K562 (cell line): ENCODE measurements at regions not wholly inside any gene's neighbourhood (a gene's known extent, or its start where the extent isn't known, plus 50 kb on each side); places are given as distances from the start of the nearest gene placed in this dataset.

Experiments
- ATAC-seq: fragments of 200-7000 bp; cut with Tn5 transposase; 3 replicates; pipeline ENCODE4 v1.9.1; 2020; ENCODE audit warnings: moderate library complexity
- BruUV-seq: library from RNA; stranded (reverse); fragments of 400-500 nt; replicated peaks from 2 replicates; lab custom pipeline; 2021; lab: Mats Ljungman, UMichigan
- CTCF ChIA-PET: fragments of 300-600 bp; formaldehyde crosslinking; extraction: SDS; loops from one replicate; lab custom pipeline; 2021; ENCODE audit warnings: low intra/inter-chr PET ratio; lab: Yijun Ruan, JAX
- POLR2A ChIA-PET: fragments of 300-600, 350-650 bp; sonication (Branson Sonifier 250); formaldehyde crosslinking; extraction: SDS; loops from one replicate; lab custom pipeline; 2021; ENCODE audit warnings: antibody characterized with exemption, inconsistent platforms; lab: Yijun Ruan, JAX
- DNase-seq, 4 experiments: peaks; one replicate each; pipeline versions ENCODE4 v3.0.0 to v3.0.0-alpha.2; 2011 to 2018; ENCODE audit warnings: low spot score in 3 of 4, mixed read lengths in 3 of 4; ENCODE audit errors: extremely low read depth in 1 of 4
- FAIRE-seq: peaks from 2 replicates; lab custom pipeline; 2011; peaks lifted over from hg19 to GRCh38; lab: Jason Lieb, UNC
- H2AFZ ChIP-seq: 2 replicates; pipeline ENCODE4 v1.6.0; 2011; ENCODE audit warnings: low read depth, low read length, control low read depth, inconsistent platforms
- H3K27ac ChIP-seq: fragments of 200-600 bp; 3 replicates; pipeline ENCODE4 v1.8.0; 2011; ENCODE audit warnings: low read depth, mild to moderate bottlenecking, control low read depth, inconsistent platforms, low read length, moderate library complexity, mixed read lengths; ENCODE audit errors: extremely low read depth
- H3K27me3 ChIP-seq, 2 experiments: fragments of 300-600 bp in 1 of 2; 2 replicates in 1 of 2; 3 replicates in 1 of 2; pipeline versions ENCODE4 v1.6.0 to v1.8.0; 2011; ENCODE audit warnings: inconsistent platforms in 2 of 2, low read length in 2 of 2, mild to moderate bottlenecking in 1 of 2, mixed read lengths in 1 of 2, moderate library complexity in 1 of 2; ENCODE audit not compliant: control insufficient read depth in 2 of 2, insufficient read depth in 2 of 2
- H3K36me3 ChIP-seq: fragments of 300-600 bp; 3 replicates; pipeline ENCODE4 v1.8.0; 2011; ENCODE audit warnings: mild to moderate bottlenecking, low read length, inconsistent platforms; ENCODE audit not compliant: control insufficient read depth, insufficient read depth
- H3K4me1 ChIP-seq, 2 experiments: fragments of 200-600 bp in 1 of 2; replicated peaks in 1 of 2; 2 replicates in 1 of 2; 3 replicates in 1 of 2; pipeline versions ENCODE4 v1.5.1 to v1.8.0; 2011; ENCODE audit warnings: inconsistent platforms in 2 of 2, low read length in 2 of 2, mild to moderate bottlenecking in 1 of 2, mixed read lengths in 1 of 2, moderate library complexity in 1 of 2; ENCODE audit not compliant: control insufficient read depth in 2 of 2, insufficient read depth in 2 of 2
- H3K4me2 ChIP-seq: 2 replicates; pipeline ENCODE4 v1.6.1; 2011; ENCODE audit warnings: low read length, control low read depth, inconsistent platforms, mixed read lengths; ENCODE audit not compliant: insufficient read depth
- H3K4me3 ChIP-seq: fragments of 200-600 bp; sonication (generic), shearing (Covaris generic); 2 replicates; pipeline ENCODE4 v1.5.1; 2016; ENCODE audit warnings: control low read depth, inconsistent platforms
- H3K79me2 ChIP-seq: fragments of 200-600 bp; 3 replicates; pipeline ENCODE4 v1.8.0; 2011; ENCODE audit warnings: low read length, inconsistent platforms; ENCODE audit not compliant: control insufficient read depth, insufficient read depth
- H3K9ac ChIP-seq, 2 experiments: 2 replicates each; pipeline versions ENCODE4 v1.6.0 to v1.6.1; 2011; ENCODE audit warnings: low read depth in 2 of 2, low read length in 2 of 2, control low read depth in 1 of 2, inconsistent platforms in 1 of 2, mild to moderate bottlenecking in 1 of 2, mixed read lengths in 1 of 2; ENCODE audit not compliant: insufficient read depth in 1 of 2
- H3K9me1 ChIP-seq: one replicate; pipeline ENCODE4 v1.6.0; 2011; ENCODE audit warnings: inconsistent platforms, mild to moderate bottlenecking, low read length, moderate library complexity; ENCODE audit not compliant: control insufficient read depth, insufficient read depth
- H3K9me3 ChIP-seq: replicated peaks from 2 replicates; pipeline ENCODE4 v1.5.1; 2011; ENCODE audit warnings: low read depth, low read length, inconsistent platforms; ENCODE audit not compliant: control insufficient read depth, insufficient read depth
- H4K20me1 ChIP-seq: replicated peaks from 2 replicates; pipeline ENCODE4 v1.6.1; 2011; ENCODE audit warnings: low read length, inconsistent platforms, mixed read lengths; ENCODE audit not compliant: control insufficient read depth, insufficient read depth
- CEBPB ChIP-seq: fragments of 450-650 bp; IDR thresholded peaks from 2 replicates; pipeline ENCODE4 v1.6.1; 2016; ENCODE audit warnings: missing genetic modification characterization, missing compliant biosample characterization
- CREM ChIP-seq: IDR thresholded peaks from 2 replicates; pipeline ENCODE4 v1.6.1; 2014; ENCODE audit warnings: antibody characterized with exemption, low read depth
- MITF ChIP-seq: IDR thresholded peaks from 2 replicates; pipeline ENCODE4 v1.6.1; 2014; ENCODE audit warnings: antibody characterized with exemption
- MTF1 ChIP-seq: fragments of 250-450 bp; sonication (Bioruptor Pico); IDR thresholded peaks from 2 replicates; pipeline ENCODE4 v1.9.0; 2021; ENCODE audit warnings: moderate library complexity, mild to moderate bottlenecking, inconsistent platforms, borderline replicate concordance
- NR2C1 ChIP-seq, 2 experiments: fragments of 450-650 bp; IDR thresholded peaks; 2 replicates each; pipeline ENCODE4 v1.6.1; 2017; ENCODE audit warnings: mild to moderate bottlenecking in 2 of 2, antibody characterized with exemption in 1 of 2, inconsistent platforms in 1 of 2, missing compliant biosample characterization in 1 of 2, missing genetic modification characterization in 1 of 2
- SP1 ChIP-seq: sonication (generic); formaldehyde crosslinking; IDR thresholded peaks from 2 replicates; pipeline ENCODE4 v1.8.1; 2022; ENCODE audit warnings: mild to moderate bottlenecking, missing genetic modification reagents
- ZNF445 ChIP-seq: fragments of 250-450 bp; sonication (Bioruptor Pico); IDR thresholded peaks from 2 replicates; pipeline ENCODE4 v1.4.0; 2020; ENCODE audit warnings: low read depth, mild to moderate bottlenecking, moderate library complexity
- WGBS: fragments of 100-300 bp; shearing (Covaris generic); methylation state at CpG from one replicate; pipeline ENCODE4 v1.1.6; 2016; ENCODE audit warnings: low coverage, mixed read lengths; ENCODE audit not compliant: insufficient coverage; ENCODE audit errors: missing lambda C conversion rate; 5-methylcytosine and 5-hydroxymethylcytosine counted together
- in situ Hi-C: fragments of 300-500 bp; cut with MboI; formaldehyde crosslinking; loops from 4 replicates; pipeline ENCODE4 v1.15.0; 2018; ENCODE audit warnings: inconsistent platforms, mixed read lengths
- intact Hi-C: fragments of 100-400 bp; cut with micrococcal nuclease; formaldehyde crosslinking; loops from 2 replicates; pipeline ENCODE4 v1.14.2; 2022

- H2AFZ ChIP-seq, result no peak overlapping the region
- no peak overlapping the region for H3K9ac ChIP-seq
- no peak overlapping the region for H3K4me3 ChIP-seq
These were observed 52.2 kb upstream of the HGFAC start for GRCh38 chr4:3389233-3390215.

More at GRCh38 chr4:3389233-3390215, 52.2 kb upstream of the HGFAC start:
- Histone ChIP-seq H3K27ac (no peak overlapping the region), H4K20me1 (peaks cover 2% of the 10 kb centered on the region; the same call in 1 of the 2 replicates), H3K9me1 (no peaks in the 10 kb centered on the region), H3K36me3 (no peaks in the 10 kb centered on the region), H3K4me1 (peaks cover 0 to 24% of the 10 kb centered on the region in 2 experiments; a peak in 2 of 5 replicates), H3K27me3 (peaks cover 50 to 73% of the 10 kb centered on the region in 2 experiments), H3K4me2 (no peak overlapping the region), H3K79me2 (no peaks in the 10 kb centered on the region), H3K9me3 (no peaks in the 10 kb centered on the region)
- in situ Hi-C loops, result no loop called here
- 9% methylated on average over 32 of the region's 32 CpGs for WGBS
- TF ChIP-seq NR2C1 (IDR thresholded peaks at IDR 0.05), result no peak
- TF ChIP-seq NR2C1 (tag; IDR thresholded peaks at IDR 0.05), result no peak
- no peak for TF ChIP-seq MTF1
- no peak for TF ChIP-seq CREM
- no peak for TF ChIP-seq ZNF445 (CRISPR knock-in tag)
- no peak for TF ChIP-seq CEBPB (tag)
- TF ChIP-seq SP1 (CRISPR knock-in tag), result no peak
- TF ChIP-seq MITF, result no peak
- no TSS peak for BruUV-seq
- no peak for FAIRE-seq
- CTCF ChIA-PET, result no interaction called here
- no peak for ATAC-seq
- intact Hi-C loops, result no loop called here
- no peak for DNase-seq
- POLR2A ChIA-PET, result interaction anchor here (0.6 kb wide), 1 partner anchor 71 kb away, joined by 4 read pairs; no protein-coding TSS in a partner anchor
